HUDEP-2 (cell line): ENCODE measurements at regions not wholly inside any gene's neighbourhood (a gene's known extent, or its start where the extent isn't known, plus 50 kb on each side); places are given as distances from the start of the nearest gene placed in this dataset.
A peak's percentile ranks its signal among the peaks of the same experiment; 100 is the strongest.

ENCODE experiments used
- DNase-seq, 76 experiments: peaks; one replicate each; lab custom pipeline; 2025; ENCODE audit not compliant: unreplicated experiment in 76 of 76; lab: John Stamatoyannopoulos, UW

DNA sequence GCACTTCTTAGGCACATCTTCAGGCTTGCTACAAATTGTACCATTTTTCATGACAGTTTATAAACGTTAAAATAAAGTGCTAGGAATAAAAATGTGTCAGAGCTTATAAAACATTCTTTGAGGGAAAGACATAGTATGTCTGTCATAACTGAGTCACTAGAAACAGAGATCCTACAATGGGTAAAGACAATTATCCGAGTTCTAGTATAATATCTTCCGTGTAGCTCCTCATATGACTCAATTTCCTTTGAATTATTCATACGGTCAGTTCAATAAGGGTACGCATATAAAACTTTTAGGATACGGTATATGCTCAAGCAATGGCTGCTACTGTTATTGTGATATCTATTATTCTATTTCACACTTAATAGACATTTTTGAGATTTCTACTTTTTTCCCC is 349.1 kb downstream of the PCDH10 start:
- DNase-seq = no peak

DNA sequence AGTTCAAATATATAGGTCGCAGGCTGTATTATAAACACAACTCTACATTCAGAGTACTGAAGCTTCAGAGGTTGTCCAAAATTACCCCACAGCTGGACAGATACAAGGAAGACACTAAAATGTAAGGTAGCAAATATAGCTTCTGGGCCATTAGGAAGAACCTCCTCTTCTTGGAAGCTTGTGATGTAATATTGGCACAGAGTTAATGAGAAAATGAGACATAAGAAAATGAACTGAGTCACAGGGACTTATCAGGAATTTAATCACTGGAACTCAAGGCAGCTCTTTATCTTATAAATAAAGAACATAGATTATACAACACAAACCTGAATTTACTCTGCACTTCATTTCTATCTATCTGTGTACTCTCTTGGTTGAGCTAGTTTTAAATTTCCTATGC is 344.7 kb downstream of the PCDH10 start:
- no peak for DNase-seq

DNA sequence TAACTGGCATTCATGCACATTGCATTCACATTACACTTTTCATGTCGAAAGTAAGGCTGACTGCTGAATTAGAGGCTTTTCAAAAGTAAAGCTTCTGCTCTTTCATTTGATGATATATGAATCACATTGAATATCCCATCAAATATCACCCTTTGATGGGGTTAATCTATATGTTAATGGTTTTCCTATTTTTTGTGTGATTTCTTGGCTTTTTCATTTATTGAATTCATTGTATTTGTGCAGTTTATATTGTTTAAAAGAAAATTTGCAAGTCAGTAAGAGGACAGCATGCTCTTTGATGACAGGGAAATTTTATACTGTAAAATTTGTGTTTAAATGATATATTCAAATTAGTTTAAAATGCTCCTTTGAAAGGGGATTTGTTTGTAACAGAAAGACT is 344.1 kb downstream of the PCDH10 start:
- DNase-seq = no peak

DNA sequence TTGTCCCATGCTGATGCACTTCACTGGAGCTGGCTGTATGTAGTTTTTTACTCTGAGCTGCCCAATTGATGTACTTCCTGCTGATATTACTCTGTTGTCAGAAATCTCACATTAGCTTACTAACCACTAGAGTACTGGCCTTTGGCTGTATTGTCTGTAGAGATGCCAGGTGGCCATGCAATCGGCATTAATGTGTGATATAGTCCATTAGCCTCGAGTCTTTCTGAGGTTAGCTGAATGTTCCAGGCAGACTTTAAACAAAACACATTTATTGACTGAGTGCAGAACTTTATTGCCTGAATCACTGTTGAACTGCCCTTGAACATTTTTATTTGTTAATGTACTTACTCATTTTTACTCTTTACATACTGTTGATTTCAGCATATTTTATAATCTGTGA is 335.2 kb downstream of the PCDH10 start:
- no peak for DNase-seq

DNA sequence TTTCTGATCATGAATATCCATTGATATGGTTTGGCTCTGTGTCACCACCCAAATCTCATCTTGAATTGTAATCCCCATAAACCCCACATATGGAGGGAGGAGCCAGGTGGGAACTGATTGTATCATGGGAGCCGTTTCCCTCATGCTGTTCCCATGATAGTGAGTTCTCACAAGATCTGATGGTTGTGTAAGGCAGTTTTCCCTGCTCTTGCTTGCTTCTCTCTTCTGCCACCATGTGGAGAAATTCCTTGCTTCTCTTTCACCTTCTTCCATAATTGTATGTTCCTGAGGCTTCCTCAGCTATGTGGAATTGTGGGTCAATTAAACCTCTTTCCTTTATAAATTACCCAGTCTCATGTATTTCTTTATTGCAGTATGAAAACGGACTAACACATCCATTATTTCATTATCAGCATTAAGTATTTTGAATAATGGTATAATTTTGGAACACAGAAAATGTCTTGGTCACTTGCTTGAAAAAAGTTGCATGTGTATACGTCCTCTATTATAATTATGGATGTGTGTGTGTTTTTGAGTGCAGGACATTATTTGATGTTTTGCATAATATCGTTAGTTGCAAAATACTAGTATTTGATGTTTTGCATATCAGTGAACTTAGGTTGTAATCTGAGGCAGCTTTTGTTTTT is 334.6 kb downstream of the PCDH10 start:
- DNase-seq = peak in 2 of 76 experiments; percentile 0

DNA sequence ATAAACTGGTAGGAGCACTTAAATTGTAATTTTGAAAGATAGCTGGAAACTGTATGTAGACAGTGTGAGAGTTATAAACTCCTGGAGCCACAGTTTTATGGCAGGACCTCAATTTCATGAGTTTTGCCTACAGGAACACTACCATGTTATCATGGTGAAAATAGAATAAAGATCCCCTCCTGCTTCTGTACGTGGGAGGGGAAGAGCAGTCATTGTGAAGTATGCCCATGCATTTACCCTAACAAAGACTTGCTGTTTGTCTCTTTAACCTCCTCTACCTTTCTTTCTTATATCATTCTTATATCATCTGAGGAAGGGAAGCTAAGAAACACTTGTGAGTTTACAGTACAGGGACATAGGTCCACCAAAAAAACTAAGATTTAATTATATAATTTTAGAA is 327.0 kb downstream of the PCDH10 start:
- no peak for DNase-seq

DNA sequence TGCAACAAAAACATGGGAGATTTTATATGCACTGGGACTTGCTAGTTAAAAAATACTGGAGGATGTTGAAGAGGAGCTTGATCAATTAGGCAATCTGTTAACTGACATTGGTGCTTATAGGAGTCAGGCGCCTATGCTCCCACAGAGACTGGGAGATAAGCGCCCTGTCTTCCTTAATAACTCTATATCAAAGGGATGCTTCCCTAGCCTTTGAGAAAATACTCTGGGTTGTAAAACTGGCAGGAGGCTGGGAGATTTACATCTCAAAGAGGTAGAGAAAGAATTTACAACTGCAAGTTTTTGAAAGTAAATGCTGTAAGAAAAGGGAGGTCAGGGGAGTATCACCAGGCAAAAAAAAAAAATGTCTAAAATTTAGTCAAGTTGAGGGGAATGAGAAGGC is 325.4 kb downstream of the PCDH10 start:
- DNase-seq = no peak

DNA sequence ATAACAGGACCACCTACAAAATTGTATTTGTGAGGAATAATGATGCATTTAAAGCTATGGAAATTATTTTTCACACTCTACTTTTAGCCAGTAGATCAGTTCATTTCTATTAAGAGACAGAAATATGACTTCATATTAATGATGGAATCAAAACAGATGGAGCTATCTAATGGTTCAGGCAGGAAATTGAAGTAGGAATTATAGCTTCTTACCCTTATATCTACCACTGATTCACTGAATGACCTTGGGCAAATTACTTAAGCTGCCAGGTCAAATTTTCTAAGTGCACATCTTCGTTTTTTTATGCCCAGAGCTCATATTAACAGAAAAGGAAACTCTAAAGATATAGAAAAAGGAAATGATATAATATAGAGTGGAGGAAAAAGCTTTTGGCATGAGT is 323.1 kb downstream of the PCDH10 start:
- DNase-seq = no peak

DNA sequence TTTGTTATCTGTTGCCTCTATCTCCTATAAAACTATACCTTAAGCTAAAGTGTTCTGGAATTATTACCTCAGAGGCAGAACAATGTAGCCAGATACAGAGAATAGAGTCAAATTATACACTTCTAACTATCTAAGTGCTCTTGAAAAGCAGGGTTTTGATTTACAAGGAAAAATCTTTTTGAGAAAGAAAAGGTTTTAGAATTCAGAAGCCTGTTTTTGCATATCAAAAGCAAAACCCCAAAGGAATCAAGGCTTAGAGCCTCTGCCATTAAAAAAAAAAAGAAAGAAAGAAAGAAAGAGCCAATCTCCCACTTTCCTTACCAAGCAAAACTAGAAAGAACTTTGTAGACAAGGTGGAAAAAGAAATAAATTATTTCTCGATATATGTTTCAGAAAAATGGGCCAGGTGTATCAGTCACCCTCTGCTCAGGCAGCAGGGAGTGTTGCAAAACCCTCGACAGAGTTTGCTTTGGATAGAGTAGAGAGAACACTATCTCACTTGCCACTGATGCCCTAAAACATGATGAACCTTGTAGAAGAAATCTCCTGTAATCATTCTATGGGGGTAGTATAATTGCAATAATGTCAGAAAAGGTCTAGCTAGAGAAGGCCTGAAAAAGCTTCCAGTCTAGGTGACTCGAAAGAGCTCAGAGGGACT is 318.3 kb downstream of the PCDH10 start:
- DNase-seq = no peak

DNA sequence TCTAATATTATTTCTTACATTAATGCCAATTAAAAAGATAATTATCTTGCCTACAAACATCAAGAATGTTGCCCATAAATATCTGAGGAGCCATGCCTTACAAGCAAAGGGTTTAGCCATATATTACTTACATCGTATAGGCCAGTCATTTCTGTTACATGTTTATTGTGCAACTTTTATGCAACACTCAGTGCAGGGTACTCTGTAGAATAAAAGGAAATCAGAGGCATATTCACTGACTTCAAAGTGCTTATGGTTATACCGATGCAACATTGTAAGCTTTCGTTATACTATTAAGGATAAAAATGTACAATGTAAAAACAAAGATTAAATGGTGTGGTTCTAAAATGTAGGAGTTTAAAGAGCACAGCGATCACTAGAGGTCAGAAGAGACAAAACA is 315.9 kb downstream of the PCDH10 start:
- no peak for DNase-seq

DNA sequence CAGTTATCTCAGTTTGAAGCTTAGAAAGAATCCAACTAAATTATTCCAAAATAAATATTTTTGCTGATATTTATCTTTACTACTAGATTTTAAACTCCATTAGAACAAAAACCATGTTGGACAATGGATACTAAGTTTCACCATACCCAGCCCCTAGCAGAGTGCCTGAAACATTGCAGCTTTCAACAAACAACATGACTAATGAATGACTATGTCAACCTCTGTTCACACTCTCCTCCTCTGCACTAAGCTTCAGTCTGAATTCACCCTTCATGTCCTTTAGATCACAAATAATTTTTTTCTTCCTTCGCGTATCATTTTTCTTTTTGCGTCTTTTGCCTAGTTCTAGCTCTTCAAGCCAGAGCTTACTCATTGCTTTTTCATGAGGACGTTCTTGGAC is 315.2 kb downstream of the PCDH10 start:
- DNase-seq = no peak

DNA sequence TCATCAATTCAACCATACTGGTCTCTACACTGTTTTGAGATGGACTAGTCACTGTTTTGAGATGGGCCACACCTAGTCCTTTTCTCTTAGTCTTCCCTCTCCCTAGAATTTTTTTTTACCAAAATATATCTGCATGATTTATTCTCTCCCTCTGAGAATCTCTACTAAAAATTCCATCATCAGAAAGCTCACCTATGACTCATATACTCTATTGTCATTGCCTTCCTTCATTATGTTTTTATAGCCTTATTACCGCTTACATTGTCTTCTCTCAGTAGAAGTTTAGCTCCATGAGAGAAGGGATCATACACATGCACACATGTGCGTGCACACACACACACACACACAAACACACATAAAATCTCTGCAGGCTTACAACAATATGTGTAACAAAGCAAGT is 303.6 kb downstream of the PCDH10 start:
- no peak for DNase-seq

DNA sequence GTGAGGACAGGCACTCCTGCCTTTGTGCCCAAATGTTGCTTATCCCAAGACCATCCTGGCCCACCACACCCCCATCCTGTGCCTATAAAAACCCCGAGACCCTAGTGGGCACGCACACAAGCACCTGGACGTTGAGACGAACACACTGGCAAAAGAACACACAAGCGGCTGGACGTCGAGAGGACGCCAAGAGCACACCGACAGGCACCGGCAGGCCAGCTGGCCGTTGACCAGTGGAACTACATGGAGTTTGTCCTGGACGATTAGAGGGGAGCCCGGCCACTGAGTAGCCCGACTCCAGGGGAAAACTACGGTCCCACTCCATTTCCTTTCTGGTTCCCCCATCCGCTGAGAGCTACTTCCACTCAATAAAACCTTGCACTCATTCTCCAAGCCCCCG is 301.7 kb downstream of the PCDH10 start:
- DNase-seq = no peak

DNA sequence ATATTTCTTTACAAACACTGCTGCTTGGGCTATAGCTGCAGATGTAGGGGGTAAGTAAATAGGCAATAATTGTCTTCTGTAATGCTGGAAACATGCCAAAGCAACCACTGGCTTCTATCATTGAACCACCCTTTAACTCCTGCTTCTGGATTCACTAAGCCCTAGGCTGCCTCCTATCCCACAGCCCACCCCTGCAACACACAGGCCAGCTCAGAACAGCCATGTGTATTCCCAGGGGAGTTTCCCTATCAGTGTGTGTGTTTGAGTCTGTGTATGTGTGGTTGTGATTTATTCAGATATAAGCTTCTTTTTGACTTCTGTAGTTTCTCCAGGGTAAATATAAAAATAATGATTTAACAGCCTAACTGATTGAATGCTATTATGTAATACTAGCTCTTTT is 291.3 kb downstream of the PCDH10 start:
- DNase-seq = no peak

DNA sequence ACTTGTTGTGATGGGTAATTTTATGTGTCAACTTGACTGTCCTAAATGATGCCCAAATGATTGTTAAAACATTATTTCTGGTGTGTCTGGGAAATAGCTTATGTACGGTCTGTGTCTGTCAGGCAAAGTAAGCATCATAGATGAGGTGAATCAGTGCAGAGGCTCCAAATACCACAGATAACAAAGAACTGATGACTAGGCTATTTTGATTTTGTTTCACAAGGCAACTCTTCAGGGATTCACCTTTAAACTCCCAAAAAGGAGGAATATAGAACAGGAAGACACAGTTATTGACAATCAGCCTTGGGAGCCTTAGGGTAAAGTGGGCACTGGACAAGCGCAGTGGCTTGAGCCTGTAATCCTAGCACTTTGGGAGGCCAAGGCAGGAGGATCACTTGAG is 290.7 kb downstream of the PCDH10 start:
- DNase-seq = no peak

DNA sequence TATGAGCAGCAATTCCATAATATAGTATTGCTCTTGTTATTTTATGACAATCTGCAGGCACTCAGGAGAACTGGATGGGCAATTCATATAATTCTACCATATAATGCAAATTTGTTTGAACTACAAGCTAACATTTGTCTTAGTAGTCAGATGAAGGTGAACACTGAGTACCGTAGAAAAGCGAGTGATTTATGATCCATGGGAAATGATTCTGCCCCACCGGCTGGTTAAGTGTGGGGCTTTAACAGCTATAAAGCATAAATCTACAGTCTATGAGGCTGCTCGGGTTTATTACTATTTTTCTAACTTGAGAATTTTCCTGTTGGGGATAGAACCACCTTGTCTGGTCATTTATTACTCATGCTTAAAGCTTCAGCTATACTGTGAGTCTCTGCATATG is 275.5 kb downstream of the PCDH10 start:
- no peak for DNase-seq

DNA sequence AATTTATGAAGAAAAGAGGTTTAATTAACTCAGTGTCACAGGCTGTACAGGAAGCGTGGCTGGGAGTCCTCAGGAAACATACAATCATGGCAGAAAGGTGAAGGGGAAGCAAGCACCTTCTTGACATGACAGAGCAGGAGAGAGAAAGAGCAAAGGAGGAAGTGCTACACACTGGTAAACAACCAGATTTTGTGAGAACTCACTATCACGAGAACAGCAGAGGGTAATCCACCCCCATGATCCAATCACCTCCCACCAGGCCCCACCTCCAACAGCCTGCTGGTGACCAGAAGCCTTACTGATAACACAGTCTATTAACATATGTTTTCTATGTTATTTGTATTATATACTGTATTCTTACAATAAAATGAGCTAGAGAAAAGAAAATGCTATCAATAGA is 254.8 kb downstream of the PCDH10 start:
- DNase-seq = no peak

DNA sequence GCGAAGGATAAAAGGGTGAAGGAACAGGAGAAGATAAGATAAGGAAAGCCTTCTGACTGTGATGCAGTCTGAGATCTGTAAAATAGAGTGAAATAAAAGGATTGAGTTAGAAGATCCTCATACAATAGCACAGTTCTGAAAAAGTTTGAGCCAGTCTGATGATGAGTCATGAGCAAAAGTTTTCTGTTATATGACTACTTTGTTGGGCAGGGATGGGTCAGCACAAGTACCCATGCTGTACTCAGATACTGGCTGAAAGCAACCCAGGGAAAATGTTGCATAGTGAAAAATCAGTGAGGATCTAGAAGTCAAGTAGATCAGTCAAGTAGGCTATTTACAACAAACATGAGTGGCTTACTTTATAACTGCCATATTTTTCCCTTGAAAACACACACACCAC is 253.5 kb downstream of the PCDH10 start:
- DNase-seq = no peak

DNA sequence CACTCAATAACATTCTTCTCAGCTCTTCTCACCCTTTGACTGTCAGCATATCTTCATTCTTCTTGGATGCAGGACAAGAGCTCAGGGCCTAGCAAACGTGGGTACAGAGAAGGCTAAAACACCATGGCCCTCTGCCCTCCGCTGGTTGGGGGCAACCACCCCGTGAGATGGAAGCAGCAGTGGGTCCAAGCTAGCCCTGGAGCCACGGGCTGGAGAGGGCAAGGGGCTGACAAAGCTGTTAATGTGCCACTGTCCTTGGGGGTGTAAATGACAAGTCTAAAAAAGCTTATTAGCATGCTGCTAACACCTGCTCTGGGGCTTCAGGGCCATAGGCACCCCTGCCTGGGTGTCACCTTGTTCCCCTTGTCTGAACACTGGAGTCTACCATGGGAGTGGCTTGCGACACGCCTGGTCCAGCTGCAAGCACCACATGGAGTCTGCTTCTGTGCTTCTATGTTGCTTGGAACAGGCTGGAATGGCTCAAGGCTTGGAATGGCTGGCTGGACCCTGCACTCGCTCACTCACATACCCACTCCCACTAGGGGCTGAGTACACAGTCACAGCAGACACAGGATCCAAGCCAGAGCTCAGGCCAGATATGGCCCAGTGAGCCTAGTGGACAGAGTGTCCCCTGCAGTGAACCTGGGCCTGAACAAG is 246.0 kb downstream of the PCDH10 start:
- DNase-seq = no peak

DNA sequence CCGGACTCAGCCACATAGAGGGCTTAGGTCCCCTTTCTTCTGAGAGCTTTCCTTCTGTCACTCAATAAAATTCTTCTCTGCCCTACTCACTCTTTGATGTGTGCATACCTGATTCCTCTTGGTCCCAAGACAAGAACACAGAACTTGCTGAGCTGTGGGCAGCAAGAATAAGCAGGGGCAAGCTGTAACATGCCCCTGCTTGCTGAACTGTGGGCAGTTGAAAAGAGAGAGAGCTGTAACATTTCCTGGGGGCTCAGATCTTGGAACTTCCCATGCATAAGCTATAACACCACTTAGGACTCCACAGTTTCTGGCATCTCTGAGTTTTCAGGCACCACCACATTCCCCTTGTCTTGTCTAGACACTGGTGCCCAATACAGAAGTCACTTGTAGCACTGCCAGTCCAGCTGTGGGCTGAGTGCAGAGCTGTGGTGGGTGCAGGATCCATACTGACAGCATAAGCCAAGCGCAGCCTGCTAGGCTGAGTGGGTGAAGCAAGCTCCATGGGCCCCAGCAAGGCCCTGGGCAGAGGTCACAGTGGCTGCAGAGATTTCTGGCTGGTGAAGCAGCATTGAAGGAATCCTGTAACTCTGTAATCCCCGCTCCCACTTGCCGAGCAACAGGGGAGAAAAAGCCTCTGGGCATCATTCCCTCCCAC is 241.2 kb downstream of the PCDH10 start:
- DNase-seq = no peak

DNA sequence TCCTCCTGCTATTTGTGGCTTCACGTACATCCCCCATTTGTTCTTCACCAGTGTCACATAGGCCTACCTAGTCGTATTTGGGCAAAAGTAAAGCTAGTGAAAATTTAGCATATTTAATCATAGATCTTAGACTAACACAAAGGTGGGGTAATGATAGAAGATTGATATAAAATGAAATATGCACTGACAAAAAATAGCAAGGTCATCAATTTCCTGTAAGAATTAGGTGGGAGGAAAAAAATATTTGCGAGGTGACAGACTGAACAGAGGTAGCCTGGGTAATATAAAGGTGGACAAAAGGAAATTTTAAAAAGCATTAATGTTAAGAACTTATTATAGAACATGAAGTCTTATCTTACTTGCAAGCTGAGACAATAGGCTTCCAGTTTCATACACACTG is 239.9 kb downstream of the PCDH10 start:
- DNase-seq = no peak
